ENCODE measurements at regions not wholly inside any gene's neighbourhood (a gene's known extent, or its start where the extent isn't known, plus 50 kb on each side); places are given as distances from the start of the nearest gene placed in this dataset.

DNA sequence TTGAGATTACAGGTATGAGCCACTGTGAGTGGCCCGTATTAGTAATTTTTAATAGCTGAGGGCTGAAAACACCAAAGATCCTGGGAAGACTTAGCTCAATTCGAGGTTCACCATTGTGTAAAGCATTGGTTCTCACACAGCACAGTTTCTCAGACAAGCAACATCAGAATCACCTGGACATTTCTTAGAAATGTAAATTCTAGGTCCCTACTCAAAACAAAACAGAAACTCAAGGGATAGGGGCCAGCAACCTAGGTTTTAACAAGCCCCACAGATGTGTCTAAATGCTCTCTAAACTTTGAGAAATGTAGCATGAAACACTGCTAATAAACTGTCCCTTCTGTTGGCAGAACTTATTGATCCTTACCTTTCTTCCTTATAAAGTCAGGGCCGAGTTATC, 681.2 kb downstream of the RNF144A start:
- no peak for DNase-seq (ENCODE audit: low read depth)

DNA sequence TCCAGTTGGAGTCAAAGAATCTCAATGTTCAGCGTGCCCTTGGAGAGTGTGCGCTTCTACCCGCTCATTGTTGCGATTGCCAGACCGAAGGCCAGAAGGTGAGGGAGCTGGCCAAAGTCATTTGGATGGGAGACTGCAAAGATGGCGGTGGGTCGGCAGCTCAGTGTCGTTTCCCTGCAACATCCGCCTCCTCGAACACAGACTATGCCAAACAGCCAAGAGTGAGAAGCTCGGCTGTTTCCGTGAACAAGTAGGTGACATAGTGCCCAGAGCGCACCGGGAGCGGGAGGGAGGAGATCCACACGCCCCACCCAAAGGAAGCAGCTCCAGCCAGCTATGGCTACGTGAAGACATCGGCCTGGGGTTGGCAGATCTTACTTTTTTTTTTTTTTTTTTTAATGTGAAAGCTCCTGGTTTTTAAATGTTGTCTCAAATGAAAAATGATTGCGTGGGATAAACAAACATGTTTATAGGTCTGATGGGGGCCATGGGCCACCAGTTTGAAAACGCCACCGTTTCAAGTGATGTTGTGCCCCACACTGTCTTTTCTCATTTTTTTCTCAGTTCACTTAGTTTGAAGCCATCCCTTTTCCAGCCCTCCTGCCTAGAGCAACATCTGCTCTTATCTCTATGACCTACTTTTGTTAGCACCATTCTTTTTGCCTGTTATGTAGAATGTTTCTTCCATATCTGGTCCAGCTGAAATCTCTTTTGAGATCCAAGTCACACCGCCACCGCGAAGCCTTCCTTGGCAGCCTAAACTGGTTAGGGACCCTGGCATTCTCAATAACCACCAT, 682.4 kb downstream of the RNF144A start:
- no peak for DNase-seq (ENCODE audit: low read depth)

DNA sequence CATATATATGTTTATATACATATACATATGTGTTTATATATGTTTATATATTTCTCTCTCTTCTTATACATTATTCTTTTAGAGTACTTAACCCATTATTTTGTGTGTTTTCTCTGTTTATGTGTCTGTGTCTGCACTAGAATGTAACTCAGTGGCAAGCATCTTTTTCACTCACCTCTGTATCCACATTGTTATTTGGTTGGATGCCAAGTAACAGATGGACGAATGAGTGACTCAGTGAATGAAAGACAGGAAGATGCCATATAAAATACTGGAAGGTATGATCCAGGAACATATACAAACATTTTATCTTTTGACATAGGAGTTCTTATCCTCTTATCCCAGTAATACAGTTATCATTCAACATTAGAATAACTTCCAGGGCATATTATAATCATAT, 684.8 kb downstream of the RNF144A start:
- no peak for DNase-seq (ENCODE audit: low read depth)

DNA sequence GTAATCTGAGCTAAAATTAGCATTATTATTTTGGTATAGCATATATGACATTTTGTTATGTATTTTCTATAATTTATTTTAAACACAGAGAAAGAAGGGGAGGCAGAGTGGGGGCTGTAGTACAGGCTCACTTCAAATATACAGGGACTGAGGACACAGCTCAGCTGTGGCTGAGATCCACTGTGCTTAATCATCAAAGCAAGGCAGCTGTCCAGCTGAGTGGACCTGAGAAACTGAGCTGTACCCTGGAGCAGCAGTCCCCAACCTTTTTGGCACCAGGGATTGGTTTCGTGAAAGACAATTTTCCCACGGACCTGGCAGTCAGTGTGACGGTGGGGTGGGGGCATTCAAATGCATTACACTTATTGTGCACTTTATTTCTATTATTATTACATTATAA, 687.2 kb downstream of the RNF144A start:
- no peak for DNase-seq (ENCODE audit: low read depth)

DNA sequence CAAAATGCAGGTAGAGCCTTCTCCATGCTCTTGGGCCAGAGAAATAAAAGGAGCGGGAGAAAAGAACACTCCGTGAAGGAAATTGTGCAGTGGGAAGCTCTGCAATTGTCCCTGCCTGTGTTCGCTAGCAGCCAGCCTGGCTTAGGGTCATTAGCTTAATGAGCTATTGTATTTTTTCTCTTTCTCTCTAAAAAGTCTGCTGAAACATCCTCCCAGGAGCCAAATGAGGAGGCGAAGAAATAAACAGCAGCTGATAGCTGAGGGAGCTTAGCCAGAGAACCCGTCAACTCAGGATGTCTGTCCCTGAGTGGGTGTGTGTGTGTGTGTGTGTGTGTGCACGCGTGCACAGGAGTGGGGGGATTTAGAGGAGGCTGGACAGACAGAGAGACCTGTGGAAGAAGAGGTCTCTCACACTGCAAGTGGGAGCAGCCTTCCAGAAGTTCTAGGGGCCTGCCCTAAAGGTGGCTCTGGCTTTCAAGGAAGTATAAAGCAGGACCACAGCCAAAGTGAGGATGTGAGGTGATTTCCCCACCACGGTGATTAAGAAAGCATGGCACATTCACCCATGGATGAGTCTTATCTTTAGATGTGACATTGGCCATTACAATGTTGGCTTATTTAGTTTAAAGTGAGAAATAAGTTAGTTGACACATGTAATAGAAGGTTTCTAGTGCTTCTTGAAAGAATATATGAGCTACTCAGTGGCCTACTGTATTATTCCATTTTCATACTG, 690.4 kb downstream of the RNF144A start:
- DNase-seq (ENCODE audit: low read depth), result no peak

DNA sequence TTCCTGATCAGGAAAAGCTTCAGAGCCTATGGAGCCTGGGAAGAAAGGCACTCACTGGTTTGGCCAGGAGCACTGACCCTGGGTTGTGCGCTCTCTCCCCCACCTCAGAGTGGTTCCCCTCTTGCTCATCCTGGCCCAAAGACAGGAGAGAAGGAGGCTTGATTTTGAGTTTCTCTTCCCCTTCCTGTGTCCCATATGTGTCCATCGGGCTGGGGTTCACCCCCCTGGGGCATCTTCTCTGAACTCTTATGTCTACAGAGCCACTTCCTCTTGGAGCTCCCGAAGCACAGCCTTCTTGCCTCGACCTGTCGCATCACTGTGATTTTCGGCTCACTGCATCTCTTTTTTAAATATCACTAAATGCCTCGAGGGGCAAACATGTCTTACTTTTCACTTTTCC, 692.3 kb downstream of the RNF144A start:
- no peak for DNase-seq (ENCODE audit: low read depth)

DNA sequence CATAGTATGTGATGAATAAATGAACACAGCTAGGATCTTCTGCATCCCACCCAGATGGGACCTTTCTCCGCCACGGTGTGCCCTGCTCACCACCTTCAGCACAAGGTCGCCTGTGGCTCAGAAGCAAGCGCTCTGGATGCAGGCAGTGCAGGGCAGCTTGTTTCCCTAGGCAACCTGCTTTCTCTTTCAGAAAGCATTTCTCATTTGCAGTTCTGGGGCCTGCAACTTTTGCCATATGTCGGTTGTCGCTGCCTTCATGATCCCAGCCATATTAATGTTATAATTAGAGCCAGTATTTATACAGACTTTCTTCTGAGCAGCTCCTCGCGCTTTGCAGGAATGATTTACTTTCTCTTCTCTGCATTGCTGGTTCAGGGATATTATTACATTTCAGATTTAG, 692.8 kb downstream of the RNF144A start:
- no peak for DNase-seq (ENCODE audit: low read depth)

DNA sequence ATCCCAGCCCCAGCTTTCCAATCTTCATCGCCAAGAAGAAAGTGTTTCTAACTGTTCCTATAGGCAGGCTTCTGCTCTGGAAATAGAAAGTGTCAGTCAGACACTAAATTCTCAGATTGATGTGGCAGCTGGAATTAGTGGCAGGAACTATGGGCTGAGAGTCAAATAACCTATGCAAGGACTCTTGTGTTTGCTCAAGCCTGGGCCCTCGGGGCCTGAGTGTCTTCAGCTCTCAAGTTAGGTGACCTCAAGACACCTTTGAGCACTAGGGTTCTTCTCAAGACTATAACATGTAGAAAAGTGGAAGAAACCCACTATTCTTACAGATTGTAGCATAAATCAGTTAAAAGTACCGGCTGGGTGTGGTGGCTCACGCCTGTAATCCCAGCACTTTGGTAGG, 694.5 kb downstream of the RNF144A start:
- no peak for DNase-seq (ENCODE audit: low read depth)

DNA sequence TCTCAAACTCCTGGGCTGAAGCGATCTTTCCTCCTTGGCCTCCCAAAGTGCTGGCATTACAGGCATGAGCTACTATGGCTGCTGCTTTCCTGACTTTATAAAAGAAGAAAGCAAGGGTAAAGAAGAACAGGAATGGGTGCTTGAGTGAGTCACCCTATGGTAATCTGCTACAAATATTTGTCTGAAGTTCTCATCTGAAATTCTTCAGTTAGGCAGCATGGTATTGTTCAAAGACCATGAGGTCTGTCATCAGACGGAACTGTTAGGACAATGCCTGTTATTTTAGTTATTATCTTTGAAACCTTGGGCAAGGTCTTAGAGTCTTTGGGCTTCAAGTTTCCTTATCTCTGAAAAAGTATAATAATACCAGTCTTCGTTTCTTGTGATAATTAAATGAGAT, 695.8 kb downstream of the RNF144A start:
- DNase-seq (ENCODE audit: low read depth), result no peak

DNA sequence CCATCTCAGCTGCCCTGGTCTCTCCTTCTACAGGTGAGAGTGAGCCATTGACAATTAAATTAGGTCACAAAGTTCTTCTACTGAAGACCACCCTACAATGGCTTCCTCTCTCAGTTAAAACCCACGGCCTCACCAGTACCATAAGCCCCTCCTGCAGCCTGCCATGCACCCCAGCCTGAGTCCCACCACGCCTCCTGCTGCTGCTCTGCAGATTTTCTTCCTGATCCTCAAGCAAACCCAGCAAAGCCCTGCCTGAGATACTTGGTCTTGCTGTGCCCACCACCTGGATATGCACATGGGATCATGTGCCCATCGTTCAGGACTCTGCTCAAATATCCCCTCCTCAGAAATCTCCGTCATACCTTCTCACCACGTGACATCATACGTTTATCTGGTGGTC, 696.6 kb downstream of the RNF144A start:
- DNase-seq (ENCODE audit: low read depth), result no peak

DNA sequence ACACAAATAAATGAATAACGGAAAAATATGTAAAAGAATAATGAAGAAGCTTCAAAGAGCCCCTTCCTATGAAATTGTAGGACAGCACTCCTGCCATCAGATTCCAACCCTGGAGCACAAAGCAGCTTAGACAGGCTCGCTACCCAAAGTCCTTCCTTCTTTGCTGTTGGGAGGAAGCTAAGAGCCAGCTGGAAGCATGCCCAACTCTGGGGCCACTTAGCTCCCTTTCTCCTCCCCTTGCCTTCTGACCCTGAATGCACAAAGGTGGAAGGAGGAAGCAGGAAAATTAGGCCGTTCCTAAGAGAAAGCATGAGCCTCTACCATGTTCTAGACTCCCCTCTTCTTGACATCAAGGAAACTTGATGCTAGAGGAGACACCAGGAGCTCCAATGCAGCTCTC, 700.8 kb downstream of the RNF144A start:
- no peak for DNase-seq (ENCODE audit: low read depth)

DNA sequence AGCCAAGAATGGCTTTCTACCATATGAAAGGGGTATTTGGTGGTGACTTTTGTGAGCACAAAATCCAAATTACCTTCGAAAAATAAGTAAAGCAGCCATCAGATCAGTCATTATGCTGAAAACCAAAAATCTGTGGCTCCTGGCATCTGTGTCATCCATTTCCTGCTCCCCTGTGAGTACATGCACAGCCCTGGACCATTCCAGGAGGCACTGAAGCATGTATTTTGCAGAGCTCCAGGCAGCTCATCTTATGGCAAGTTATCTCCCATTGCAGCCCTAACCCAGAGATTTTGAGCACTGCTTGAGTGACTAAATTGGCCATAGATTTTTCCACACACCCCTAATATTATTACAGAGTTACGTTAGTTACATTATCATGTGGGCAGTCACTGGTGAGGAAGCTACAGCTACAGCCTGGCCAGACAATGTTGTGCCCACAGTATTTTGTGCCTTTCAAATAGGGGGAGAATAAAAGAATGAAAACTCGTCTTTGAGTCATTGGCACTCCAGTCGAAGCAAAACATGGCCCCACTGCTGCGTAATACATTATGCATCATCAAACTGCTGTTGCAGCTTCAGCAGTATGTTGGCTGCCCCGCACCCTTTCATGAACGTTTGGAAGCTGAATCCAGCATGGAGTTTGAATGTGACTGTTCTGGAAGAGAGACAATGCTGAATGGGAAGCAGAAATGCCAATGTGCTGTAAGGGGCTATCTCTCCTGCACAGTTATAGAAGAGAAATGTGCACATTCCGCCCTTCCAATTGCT, 702.2 kb downstream of the RNF144A start:
- no peak for DNase-seq (ENCODE audit: low read depth)

DNA sequence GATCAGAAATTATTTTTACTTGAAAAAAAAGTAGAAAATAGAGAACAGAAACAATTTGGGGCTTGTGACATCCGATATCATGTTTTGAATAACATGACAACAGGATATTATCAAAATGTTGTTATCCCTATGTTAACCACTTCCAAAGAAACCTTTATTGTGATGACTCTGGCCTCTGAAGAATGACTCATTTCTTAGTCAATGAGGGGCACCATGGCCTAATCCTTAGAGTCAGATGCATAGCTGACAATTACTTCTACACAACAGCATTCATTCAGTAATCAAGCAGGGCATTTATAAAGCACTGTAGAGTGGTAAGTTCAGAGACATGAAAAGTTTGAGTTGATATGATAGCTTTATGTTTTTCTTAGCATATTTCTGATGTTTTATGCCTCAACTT, 703.0 kb downstream of the RNF144A start:
- no peak for DNase-seq (ENCODE audit: low read depth)

DNA sequence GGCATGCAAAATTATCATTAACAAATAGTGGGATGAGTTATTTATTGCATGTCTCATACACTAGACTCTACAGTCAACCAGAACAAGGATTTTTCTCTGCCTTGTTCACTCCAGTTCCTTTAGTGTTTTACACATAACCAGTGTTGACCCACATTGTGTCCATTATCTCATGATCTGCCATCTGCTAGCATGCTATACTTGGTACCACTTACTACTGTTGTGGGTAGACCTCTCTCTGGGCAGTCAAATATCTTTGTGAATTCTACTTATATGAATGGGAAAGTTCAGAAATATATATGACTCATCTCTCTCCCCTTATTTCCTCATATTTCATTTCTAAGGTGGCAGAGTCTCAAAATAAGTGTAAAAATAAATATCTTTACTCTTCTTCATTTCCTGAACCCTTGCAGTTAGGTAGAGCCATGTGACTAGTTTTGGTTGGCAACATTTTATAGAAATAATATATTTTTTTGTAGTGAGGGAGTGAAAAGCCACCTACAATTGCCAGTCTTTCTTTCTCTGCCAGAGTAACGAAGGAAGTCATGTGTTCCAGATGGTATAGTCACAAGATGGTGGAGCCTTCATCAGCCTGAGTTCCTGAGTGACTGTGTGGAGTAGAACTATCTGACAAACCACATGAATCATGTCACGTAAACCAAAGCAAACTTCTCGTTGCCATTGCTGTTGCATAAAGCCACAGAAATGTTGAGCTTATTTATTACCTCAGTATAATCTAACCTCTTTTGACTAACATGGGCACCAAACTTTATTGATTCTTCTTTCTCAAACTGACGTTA, 704.0 kb downstream of the RNF144A start:
- no peak for DNase-seq (ENCODE audit: low read depth)

DNA sequence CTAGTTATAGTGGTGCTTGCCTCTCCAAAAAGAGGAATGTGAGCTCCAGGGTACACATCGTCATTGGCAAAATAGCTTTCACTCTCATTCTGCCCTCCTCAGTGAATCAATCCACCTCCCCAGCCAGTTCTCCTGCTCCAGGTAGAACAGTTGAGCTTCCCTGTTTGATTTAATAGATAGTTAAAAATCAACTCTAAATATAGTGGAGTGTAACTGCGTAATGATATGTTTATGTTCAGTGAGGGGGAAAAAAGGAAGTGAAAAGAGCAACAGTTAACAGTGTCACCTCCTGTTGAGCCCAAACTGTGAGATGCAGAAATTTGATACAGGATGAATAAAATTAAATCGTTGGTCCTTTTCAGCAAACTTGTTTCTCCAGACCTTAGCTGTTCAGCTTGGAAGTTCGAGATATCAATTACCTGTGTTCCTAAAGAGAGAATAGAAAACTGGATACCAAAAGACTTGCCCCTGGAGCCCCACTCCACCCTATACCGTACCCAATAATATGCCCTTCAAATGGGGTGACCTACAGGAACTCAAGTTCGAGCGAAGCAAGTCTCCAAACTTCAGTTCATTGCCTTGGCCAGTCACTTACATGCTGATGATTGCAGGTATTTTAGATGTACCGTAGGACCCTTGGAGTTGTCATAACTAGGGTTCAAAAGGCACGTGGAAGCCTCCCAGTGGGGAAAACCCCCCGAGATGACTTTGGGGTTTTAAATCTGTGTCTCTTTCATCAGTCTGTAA, 708.4 kb downstream of the RNF144A start:
- DNase-seq (ENCODE audit: low read depth), result no peak

DNA sequence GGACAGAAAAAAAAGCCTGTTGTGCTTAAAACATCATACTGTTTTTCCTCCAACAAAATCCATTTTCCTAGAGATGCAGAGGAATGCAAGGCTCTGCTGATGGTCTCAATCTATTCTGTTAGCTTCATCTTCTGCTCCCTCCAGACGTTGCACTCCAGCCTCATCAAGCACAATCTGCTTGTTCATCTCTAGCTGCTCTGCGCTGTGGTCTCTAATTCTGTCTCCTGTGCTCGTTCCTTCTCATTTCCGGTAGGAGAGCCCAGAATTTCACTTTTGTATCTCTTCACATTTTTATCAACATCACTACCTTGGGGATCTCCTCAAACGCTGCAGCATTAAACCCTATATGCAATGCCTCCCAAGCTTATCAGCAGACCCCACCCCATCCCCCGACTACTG, 708.9 kb downstream of the RNF144A start:
- DNase-seq (ENCODE audit: low read depth), result no peak

DNA sequence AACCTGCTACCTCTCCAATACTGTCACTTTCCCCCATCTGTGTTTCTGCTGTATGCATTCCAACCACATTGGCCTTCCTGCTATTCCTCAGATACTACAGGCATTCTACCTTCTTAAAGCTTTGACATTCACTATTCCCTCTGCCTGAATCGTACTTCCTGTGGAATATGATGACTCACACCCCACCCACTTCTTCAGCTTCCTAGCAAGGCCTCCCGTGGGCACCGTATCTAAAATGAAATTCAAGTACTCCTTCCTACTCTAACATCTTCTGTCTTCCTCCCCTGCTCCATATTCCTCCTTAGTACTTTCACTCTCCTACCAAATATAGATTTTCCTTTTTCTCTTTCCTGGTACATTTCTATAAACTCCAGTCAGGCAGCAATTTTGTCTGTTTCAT, 710.4 kb downstream of the RNF144A start:
- no peak for DNase-seq (ENCODE audit: low read depth)

DNA sequence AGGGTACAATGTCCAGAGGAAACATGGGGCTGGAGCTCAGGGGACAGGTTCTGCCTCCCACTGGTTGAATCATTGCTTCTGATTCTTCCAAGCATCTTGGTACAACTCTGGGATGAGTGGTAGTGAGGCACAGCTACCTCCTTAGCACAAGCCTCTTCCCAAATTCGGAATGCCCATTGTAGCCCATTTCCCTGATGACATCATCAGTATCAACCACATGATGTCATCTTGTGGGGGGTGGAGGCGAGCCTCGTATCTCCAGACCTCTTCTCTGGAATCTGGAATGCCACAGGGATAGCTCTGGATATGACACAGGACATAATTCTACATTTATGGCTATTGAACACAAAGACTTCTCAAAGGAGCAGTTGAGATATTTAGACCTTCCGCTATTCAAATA, 715.2 kb downstream of the RNF144A start:
- no peak for DNase-seq (ENCODE audit: low read depth)

DNA sequence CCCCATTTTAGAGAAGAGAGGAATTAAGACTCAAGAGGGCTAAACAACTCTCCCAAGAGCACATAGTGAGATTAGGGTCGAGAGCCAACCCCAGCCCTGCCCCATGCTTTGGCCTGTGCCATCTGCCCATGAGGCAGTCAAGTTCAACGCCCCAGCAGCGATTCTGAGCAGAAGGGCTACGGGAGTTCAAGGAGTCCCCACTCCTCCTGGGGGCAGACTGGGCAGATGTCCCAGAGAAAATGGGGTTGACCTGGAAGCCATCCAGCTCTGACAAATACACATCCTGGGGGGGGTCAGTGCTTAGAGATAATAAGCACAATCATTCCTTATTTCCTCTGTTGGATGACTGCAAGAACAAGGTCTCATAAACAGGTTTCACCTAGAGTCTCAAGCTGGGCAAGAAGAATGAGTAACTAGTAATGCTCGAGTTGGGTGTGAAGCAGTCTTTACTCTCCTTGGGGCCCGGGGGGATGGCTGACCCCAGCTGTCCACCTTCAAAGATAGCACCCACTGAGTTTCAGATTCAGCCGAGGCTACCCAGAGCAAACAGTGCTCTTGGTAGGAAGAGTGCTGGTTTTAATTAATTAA, 716.4 kb downstream of the RNF144A start:
- DNase-seq (ENCODE audit: low read depth), result no peak

DNA sequence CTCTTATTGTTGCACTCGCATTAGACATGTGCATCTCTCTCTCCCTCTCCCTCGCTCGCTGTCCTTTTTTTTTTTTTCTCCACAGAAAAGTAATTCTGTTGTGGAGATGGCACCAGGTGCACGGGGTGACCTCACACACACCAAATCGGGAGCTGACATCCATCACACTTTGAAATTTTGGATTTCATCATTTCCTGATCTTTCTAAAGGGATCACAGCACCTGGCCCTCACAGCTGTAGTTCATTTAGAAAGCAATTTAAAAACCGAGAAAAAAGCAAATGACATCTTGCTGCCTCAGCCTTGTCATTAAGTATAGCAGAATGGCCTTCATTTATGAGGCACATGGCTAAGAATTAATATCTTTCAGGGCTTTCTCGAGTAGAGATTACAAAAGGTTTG, 717.2 kb downstream of the RNF144A start:
- DNase-seq (ENCODE audit: low read depth), result no peak

DNA sequence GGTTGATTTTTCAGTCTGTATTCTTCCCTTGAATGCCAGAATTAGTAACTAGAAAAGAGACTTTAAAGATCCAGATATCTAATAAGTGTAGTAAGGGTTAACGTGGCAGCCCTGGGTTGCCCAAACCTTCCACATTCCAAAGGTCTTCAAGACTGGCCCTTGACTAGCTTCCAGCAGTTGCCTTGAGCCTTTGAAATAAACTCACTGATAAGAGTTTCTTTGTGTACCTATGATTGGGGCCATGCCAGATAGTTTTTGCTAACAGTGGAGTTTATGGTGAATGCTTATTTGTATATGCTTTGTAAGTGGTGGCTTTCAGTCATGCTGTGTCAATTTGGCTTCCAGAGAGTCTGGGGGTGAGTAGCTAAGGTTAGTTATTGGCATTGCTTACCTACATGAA, 722.3 kb downstream of the RNF144A start:
- no peak for DNase-seq (ENCODE audit: low read depth)

Data from activated T-cell treated with anti-CD3 and anti-CD28 coated beads for 1 hour (primary cell).